Neural progenitor cell (in vitro differentiated cells): ENCODE measurements at regions not wholly inside any gene's neighbourhood (a gene's known extent, or its start where the extent isn't known, plus 50 kb on each side); places are given as distances from the start of the nearest gene placed in this dataset.

Source experiments
- DNase-seq: peaks from one replicate; pipeline ENCODE4 v3.0.0-alpha.2; 2016; ENCODE audit warnings: low spot score
- H2AFZ ChIP-seq: fragments of 200-600 bp; sonication (generic); replicated peaks from 2 replicates; pipeline ENCODE4 v1.6.1; 2016; ENCODE audit warnings: antibody characterized with exemption
- H3F3A ChIP-seq: fragments of 200-600 bp; sonication (generic); 2 replicates; pipeline ENCODE4 v1.6.1; 2016; ENCODE audit warnings: antibody characterized with exemption, low read depth
- H3K27ac ChIP-seq: fragments of 200-600 bp; sonication (generic); 2 replicates; pipeline ENCODE4 v1.5.1; 2016; ENCODE audit warnings: mild to moderate bottlenecking
- H3K27me3 ChIP-seq: fragments of 200-600 bp; sonication (generic); 2 replicates; pipeline ENCODE4 v1.6.1; 2016; ENCODE audit warnings: mild to moderate bottlenecking, moderate library complexity
- H3K36me3 ChIP-seq: fragments of 200-600 bp; sonication (generic); 2 replicates; pipeline ENCODE4 v1.5.1; 2016
- H3K4me1 ChIP-seq: fragments of 200-600 bp; sonication (generic); 2 replicates; pipeline ENCODE4 v1.6.1; 2016; ENCODE audit warnings: mixed run types
- H3K4me2 ChIP-seq: fragments of 200-600 bp; sonication (generic); 2 replicates; pipeline ENCODE4 v1.6.1; 2016
- H3K4me3 ChIP-seq: fragments of 200-600 bp; sonication (generic); 2 replicates; pipeline ENCODE4 v1.5.1; 2016
- H3K79me2 ChIP-seq: fragments of 200-600 bp; sonication (generic); 2 replicates; pipeline ENCODE4 v1.6.1; 2016; ENCODE audit warnings: low read depth
- H3K9ac ChIP-seq: fragments of 200-600 bp; sonication (generic); 2 replicates; pipeline ENCODE4 v1.6.1; 2016
- H3K9me3 ChIP-seq: fragments of 200-600 bp; sonication (generic); 2 replicates; pipeline ENCODE4 v1.5.1; 2016; ENCODE audit warnings: low read depth
- H4K20me1 ChIP-seq: fragments of 200-600 bp; sonication (generic); 2 replicates; pipeline ENCODE4 v1.6.1; 2016; ENCODE audit warnings: low read depth
- H3K27ac Mint-ChIP-seq: 3 replicates; pipeline ENCODE4 v1.8.0; 2021; ENCODE audit warnings: mixed read lengths
- H3K27me3 Mint-ChIP-seq: 2 replicates; pipeline ENCODE4 v1.8.0; 2022; ENCODE audit warnings: low read depth, mild to moderate bottlenecking, inconsistent platforms, moderate library complexity, mixed read lengths; ENCODE audit not compliant: insufficient read depth
- H3K36me3 Mint-ChIP-seq: 3 replicates; pipeline ENCODE4 v1.8.0; 2021; ENCODE audit warnings: mixed read lengths
- H3K4me1 Mint-ChIP-seq: 3 replicates; pipeline ENCODE4 v1.8.0; 2021; ENCODE audit warnings: mixed read lengths
- H3K4me3 Mint-ChIP-seq: 3 replicates; pipeline ENCODE4 v1.8.0; 2021; ENCODE audit warnings: mild to moderate bottlenecking, moderate library complexity, mixed read lengths
- H3K9me3 Mint-ChIP-seq: 3 replicates; pipeline ENCODE4 v1.8.0; 2020; ENCODE audit warnings: mixed read lengths
- EZH2 ChIP-seq: fragments of 200-600 bp; sonication (generic); IDR thresholded peaks from 2 replicates; pipeline ENCODE4 v1.6.1; 2017; ENCODE audit warnings: antibody characterized with exemption, mild to moderate bottlenecking, moderate library complexity
- EZH2phosphoT487 ChIP-seq: fragments of 200-600 bp; sonication (generic); IDR thresholded peaks from 2 replicates; pipeline ENCODE4 v1.6.1; 2017; ENCODE audit warnings: antibody characterized with exemption
- TF ChIP-seq, protein P1 (sequence below): fragments of 200-600 bp; sonication (generic); IDR thresholded peaks from 2 replicates; pipeline ENCODE4 v1.5.1; 2017; ENCODE audit warnings: antibody characterized with exemption, mild to moderate bottlenecking

DNA sequence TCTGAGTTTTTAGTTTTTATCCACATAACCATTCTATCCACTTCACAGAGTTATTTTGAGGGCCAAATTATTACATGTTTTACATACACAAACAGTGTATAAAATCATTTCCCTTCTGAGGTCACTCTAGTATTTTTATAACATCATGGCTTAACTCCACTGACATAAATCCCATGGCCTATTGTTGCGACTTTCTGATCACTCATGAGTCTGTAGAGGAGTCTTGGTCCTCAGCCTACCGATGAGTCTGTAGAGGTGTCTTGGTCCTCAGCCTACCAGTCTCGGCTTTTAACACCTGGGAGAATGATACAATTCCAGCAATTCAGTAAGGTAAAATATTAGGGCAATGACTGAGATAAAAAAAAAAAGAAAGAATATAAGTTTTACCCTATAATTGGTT, 483.7 kb downstream of the USP25 start:
- no peak for TF ChIP-seq EZH2phosphoT487
- no peak for TF ChIP-seq EZH2
- TF ChIP-seq, protein P1, sequence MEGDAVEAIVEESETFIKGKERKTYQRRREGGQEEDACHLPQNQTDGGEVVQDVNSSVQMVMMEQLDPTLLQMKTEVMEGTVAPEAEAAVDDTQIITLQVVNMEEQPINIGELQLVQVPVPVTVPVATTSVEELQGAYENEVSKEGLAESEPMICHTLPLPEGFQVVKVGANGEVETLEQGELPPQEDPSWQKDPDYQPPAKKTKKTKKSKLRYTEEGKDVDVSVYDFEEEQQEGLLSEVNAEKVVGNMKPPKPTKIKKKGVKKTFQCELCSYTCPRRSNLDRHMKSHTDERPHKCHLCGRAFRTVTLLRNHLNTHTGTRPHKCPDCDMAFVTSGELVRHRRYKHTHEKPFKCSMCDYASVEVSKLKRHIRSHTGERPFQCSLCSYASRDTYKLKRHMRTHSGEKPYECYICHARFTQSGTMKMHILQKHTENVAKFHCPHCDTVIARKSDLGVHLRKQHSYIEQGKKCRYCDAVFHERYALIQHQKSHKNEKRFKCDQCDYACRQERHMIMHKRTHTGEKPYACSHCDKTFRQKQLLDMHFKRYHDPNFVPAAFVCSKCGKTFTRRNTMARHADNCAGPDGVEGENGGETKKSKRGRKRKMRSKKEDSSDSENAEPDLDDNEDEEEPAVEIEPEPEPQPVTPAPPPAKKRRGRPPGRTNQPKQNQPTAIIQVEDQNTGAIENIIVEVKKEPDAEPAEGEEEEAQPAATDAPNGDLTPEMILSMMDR = no peak
- H3K36me3 Mint-ChIP-seq = peaks cover 67% of the 10 kb centered on the region
- no peaks in the 10 kb centered on the region for H3K27me3 Mint-ChIP-seq
- H3K4me3 Mint-ChIP-seq = no peak overlapping the region
- no peaks in the 10 kb centered on the region for H3F3A ChIP-seq
- no peaks in the 10 kb centered on the region for H3K4me1 ChIP-seq
- DNase-seq = no peak
- H3K27ac ChIP-seq = no peak overlapping the region
- H3K9ac ChIP-seq = no peak overlapping the region
- H3K4me3 ChIP-seq = no peak overlapping the region
- H3K36me3 ChIP-seq = no peaks in the 10 kb centered on the region
- no peaks in the 10 kb centered on the region for H4K20me1 ChIP-seq
- H3K4me2 ChIP-seq = no peak overlapping the region
- H3K79me2 ChIP-seq = no peaks in the 10 kb centered on the region
- no peak overlapping the region for H3K27ac Mint-ChIP-seq
- no peaks in the 10 kb centered on the region for H3K9me3 ChIP-seq
- H3K4me1 Mint-ChIP-seq = peaks cover 11% of the 10 kb centered on the region
- H3K9me3 Mint-ChIP-seq = peaks cover 40% of the 10 kb centered on the region
- no peaks in the 10 kb centered on the region for H3K27me3 ChIP-seq
- no peak overlapping the region for H2AFZ ChIP-seq

DNA sequence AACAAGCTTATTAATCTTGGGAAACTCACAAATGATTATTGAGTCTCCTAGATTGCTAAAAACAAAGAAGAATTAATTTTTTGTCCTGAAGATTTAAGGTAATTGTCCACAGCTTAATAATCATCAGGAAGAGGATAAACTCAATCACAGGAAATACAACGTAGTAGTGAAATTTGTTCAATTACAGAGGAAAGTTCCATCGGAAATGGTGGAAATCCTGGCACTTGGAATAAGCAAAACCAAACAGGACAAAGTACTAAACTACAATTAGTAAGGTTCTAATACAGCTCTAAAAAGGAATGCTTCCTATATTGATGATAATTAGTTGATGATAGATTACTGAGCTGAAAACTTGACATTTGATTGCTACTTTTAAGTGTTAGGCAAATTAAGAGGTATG, 485.4 kb downstream of the USP25 start:
- Histone ChIP-seq H3K9me3 (no peaks in the 10 kb centered on the region), H3K9ac (no peak overlapping the region), H3K4me2 (no peak overlapping the region), H3K36me3 (no peaks in the 10 kb centered on the region), H3K4me1 (no peaks in the 10 kb centered on the region), H3K4me3 (no peak overlapping the region), H3K27me3 (no peaks in the 10 kb centered on the region), H4K20me1 (no peaks in the 10 kb centered on the region), H2AFZ (no peak overlapping the region), H3K79me2 (no peaks in the 10 kb centered on the region), H3K27ac (no peak overlapping the region), H3F3A (no peaks in the 10 kb centered on the region)
- Mint-ChIP-seq H3K36me3 (peaks cover 56% of the 10 kb centered on the region), H3K27me3 (no peaks in the 10 kb centered on the region), H3K4me3 (no peak overlapping the region), H3K27ac (no peak overlapping the region), H3K9me3 (peaks cover 31% of the 10 kb centered on the region), H3K4me1 (peaks cover 11% of the 10 kb centered on the region)
- TF ChIP-seq EZH2phosphoT487 = no peak
- TF ChIP-seq EZH2 = no peak
- TF ChIP-seq, protein P1 = no peak
- no peak for DNase-seq

DNA sequence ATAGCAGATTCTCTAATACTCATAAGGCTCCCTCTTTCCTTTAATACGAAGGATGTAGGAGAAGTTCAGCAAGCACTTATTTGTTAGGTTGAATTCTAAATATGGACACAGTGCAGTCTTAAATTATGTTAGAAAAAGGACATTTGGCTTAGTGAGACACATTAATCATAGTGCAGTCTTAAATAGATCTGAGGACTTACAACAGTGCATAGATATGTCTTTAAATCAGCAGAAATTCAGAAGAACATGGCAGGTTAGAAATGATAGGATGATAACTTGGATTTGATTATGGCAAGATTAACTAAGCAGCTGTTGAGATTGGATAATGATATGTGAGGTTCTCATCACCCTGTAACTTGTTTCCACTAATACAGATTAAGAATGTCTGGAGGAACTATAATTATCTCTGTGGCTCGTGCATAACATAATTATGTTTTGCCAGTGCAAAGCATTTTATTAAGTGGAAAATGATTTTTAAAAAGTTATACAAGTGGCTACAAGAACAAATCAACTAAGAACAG, 485.9 kb downstream of the USP25 start:
- Histone ChIP-seq H3K27me3 (no peaks in the 10 kb centered on the region), H3K4me1 (no peaks in the 10 kb centered on the region), H3K36me3 (no peaks in the 10 kb centered on the region), H4K20me1 (no peaks in the 10 kb centered on the region), H2AFZ (no peak overlapping the region), H3K79me2 (no peaks in the 10 kb centered on the region), H3K27ac (no peak overlapping the region), H3K9ac (no peak overlapping the region), H3F3A (no peaks in the 10 kb centered on the region), H3K4me3 (no peak overlapping the region), H3K4me2 (no peak overlapping the region), H3K9me3 (no peaks in the 10 kb centered on the region)
- no peak for DNase-seq
- Mint-ChIP-seq H3K27ac (no peak overlapping the region), H3K36me3 (peaks cover 54% of the 10 kb centered on the region), H3K27me3 (no peaks in the 10 kb centered on the region), H3K9me3 (peaks cover 31% of the 10 kb centered on the region), H3K4me3 (no peak overlapping the region), H3K4me1 (peaks cover 11% of the 10 kb centered on the region)
- TF ChIP-seq EZH2phosphoT487 (no peak), EZH2 (no peak)

DNA sequence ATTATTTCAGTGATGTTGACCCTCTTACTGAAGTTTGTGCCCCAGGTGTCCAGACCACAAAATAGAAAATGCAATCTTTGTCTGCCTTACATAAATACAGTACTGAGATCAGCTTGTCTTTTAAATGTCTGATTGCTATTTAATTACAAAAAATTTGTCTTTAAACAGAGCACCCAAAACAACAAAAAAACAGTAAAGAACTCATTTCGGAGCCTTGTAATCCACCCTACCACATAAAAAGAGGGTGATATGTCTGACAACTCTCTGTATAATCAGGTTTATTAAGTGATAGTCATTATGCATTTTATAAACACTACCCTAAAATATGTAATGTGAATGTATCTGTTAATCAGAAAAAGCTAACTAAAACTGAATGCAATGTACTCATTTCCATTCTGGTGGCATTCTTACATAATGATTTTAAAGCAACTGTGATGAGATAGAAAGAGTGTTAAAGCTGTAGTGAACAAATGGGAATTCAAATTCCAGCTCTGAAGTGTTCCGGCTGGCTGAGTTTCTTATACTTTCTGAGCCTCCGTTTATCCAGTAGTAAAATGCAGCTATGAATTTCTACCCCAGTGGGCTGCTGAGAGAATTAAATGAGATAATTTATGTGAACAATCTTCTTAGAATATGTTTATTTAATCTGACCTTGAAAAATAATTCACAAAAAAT, 486.6 kb downstream of the USP25 start:
- Histone ChIP-seq H3K9me3 (no peaks in the 10 kb centered on the region), H3K4me1 (no peaks in the 10 kb centered on the region), H3F3A (no peaks in the 10 kb centered on the region), H3K9ac (no peak overlapping the region), H4K20me1 (no peaks in the 10 kb centered on the region), H3K79me2 (no peaks in the 10 kb centered on the region), H3K27me3 (no peaks in the 10 kb centered on the region), H2AFZ (no peak overlapping the region), H3K36me3 (no peaks in the 10 kb centered on the region), H3K27ac (no peak overlapping the region), H3K4me3 (no peak overlapping the region), H3K4me2 (no peak overlapping the region)
- no peaks in the 10 kb centered on the region for H3K27me3 Mint-ChIP-seq
- H3K4me1 Mint-ChIP-seq = peaks cover 11% of the 10 kb centered on the region
- peaks cover 51% of the 10 kb centered on the region for H3K36me3 Mint-ChIP-seq
- H3K9me3 Mint-ChIP-seq = peaks cover 28% of the 10 kb centered on the region
- TF ChIP-seq EZH2phosphoT487 = no peak
- TF ChIP-seq, protein P1 = no peak
- TF ChIP-seq EZH2 = no peak
- H3K4me3 Mint-ChIP-seq = no peak overlapping the region
- no peak for DNase-seq
- no peak overlapping the region for H3K27ac Mint-ChIP-seq
